ENCODE measurements at regions not wholly inside any gene's neighbourhood (a gene's known extent, or its start where the extent isn't known, plus 50 kb on each side); places are given as distances from the start of the nearest gene placed in this dataset.

DNA sequence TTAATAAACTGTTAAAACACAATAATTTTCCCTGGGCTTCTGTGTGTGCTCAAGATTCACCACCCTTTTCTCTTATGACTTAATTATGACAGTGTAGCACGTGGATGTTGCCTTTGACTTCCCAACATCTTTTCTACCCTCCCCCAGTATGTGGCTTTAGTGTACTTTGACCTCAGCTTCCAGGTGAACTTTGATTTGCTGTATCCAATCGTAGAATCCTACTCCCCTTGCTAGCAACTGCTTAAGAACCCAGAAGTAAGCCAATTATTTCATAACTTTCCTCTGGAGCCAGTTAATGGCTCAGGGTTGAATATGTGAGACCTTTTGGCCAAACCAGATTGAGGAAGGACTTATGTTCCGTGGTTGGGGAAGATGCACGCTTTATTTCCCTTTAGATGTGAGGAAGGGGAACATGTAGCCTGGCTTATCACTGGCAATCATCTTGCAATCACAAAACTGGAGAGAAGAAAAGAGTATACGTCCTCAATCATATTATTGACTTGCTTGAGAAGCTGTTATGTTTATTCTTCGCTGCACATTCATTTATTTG lies 259.6 kb upstream of the ATP2B1 start:
- no peak for DNase-seq (ENCODE audit: low read depth)
- H3K4me3 ChIP-seq (ENCODE audit: control insufficient read depth, low read depth, low read length): no peak overlapping the region
- TF ChIP-seq, protein P1, sequence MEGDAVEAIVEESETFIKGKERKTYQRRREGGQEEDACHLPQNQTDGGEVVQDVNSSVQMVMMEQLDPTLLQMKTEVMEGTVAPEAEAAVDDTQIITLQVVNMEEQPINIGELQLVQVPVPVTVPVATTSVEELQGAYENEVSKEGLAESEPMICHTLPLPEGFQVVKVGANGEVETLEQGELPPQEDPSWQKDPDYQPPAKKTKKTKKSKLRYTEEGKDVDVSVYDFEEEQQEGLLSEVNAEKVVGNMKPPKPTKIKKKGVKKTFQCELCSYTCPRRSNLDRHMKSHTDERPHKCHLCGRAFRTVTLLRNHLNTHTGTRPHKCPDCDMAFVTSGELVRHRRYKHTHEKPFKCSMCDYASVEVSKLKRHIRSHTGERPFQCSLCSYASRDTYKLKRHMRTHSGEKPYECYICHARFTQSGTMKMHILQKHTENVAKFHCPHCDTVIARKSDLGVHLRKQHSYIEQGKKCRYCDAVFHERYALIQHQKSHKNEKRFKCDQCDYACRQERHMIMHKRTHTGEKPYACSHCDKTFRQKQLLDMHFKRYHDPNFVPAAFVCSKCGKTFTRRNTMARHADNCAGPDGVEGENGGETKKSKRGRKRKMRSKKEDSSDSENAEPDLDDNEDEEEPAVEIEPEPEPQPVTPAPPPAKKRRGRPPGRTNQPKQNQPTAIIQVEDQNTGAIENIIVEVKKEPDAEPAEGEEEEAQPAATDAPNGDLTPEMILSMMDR (conservative IDR thresholded peaks at IDR 0.05; ENCODE audit: control insufficient read depth, insufficient read depth, low read depth, low read length): no peak

DNA sequence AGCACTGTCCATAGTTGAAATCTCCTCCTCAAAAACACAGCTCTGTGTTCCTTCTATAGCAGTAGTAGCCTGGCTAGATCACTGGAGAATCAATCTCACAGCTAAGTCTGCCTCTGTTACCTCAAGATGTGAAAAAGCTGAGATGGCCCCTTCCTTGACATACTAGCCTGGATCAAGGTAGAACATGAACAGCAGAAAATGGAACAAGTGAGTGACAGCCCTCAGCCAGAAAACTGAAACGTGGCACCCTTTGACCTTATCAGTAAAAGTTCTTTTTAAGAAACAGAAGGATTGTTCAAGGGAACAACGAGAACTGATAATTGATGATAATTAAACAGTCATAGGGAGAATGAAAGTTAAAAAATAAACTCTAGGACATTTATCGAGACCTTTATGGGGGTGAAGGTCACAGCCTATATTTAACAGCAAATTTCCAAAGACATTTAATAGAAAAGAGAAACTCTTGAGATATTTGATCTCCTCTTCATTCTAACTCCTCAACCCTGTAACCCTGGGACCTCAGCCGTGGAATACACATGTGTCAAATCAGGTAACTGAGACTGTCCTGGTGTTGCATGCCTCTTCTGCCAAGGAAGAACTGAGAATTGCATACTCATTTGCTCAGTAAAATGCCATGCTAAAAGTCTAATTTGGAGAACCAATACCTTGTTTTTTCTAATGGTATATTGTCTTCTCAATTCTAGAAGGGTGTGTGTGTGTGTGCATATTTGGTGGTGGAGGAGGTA lies 258.0 kb upstream of the ATP2B1 start:
- TF ChIP-seq, protein P1 (conservative IDR thresholded peaks at IDR 0.05; ENCODE audit: control insufficient read depth, insufficient read depth, low read depth, low read length): no peak
- no peak for DNase-seq (ENCODE audit: low read depth)

DNA sequence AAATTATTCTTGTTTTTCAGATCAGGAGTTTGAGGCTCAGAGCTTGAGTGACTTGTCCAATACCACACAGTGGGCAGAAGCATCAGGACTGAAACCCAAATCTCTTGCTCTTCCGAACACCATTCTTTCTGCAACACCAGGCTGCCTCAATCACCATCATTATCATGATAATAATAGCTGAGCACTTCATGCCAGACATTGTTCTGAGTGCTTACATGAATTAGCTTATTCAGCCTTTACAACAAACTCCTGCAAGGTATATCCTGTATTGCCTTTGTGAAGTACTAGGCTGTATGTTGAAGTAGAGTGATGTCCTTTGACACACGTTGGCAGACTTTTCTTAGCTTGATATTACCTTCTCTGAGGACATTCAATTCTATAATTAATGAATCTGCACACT lies 257.4 kb upstream of the ATP2B1 start:
- H3K4me3 ChIP-seq (ENCODE audit: control insufficient read depth, low read depth, low read length): no peak overlapping the region
- TF ChIP-seq, protein P1 (conservative IDR thresholded peaks at IDR 0.05; ENCODE audit: control insufficient read depth, insufficient read depth, low read depth, low read length): no peak
- DNase-seq (ENCODE audit: low read depth): no peak

More for the DNA sequence above, 258.0 kb upstream of the ATP2B1 start:
- no peak overlapping the region for H3K4me3 ChIP-seq (ENCODE audit: control insufficient read depth, low read depth, low read length)

- TF ChIP-seq, protein P1 (conservative IDR thresholded peaks at IDR 0.05; ENCODE audit: control insufficient read depth, insufficient read depth, low read depth, low read length): peak; percentile 33
- H3K4me3 ChIP-seq (ENCODE audit: control insufficient read depth, low read depth, low read length): no peak overlapping the region
- DNase-seq (ENCODE audit: low read depth): peak; percentile 19
Measured at GRCh38 chr12:89962648-89963047, 254.0 kb upstream of the ATP2B1 start.

DNA sequence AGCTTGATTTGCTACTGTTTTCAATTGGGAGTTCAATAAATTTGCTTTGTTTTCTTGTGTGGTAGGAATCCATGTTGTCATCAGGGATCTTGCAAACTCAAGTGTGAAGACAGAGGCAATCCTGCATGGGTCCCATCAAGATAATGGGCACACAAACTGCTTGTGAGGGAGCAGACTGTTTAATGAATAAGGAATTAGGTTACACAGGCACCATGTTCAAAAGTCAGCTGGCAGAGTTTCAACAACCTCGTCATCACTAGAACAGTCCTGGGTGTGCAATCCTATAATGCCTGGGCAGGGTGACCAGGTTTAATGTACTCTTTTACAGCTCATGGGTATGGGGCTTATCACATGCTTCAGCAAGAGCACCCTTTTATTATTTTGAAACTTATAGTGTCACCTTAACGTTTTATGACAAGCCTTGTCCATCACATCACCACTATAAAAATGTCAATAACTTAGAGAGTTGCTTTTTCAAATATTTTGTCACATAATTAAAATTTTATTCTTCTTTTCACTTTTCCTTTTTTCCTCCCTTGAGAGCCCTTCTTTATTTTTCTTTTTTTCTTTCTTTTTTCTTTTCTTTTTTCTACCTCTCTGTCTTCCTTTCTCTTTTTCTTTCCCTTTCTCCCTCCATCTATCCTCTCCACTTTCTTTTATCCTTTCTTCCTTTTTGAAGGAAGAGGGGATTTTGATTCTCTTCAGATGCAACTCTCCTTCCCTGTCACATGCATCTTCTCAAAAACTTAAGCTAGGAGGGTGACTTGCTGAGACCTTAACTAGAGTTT lies 252.2 kb upstream of the ATP2B1 start:
- TF ChIP-seq, protein P1 (conservative IDR thresholded peaks at IDR 0.05; ENCODE audit: control insufficient read depth, insufficient read depth, low read depth, low read length): no peak
- peak; percentile 76 for DNase-seq (ENCODE audit: low read depth)
- H3K4me3 ChIP-seq (ENCODE audit: control insufficient read depth, low read depth, low read length): no peak overlapping the region

- peak; percentile 58 for DNase-seq (ENCODE audit: low read depth)
- TF ChIP-seq, protein P1 (conservative IDR thresholded peaks at IDR 0.05; ENCODE audit: control insufficient read depth, insufficient read depth, low read depth, low read length): no peak
- H3K4me3 ChIP-seq (ENCODE audit: control insufficient read depth, low read depth, low read length): no peak overlapping the region
Measured at GRCh38 chr12:89960011-89960507, 251.4 kb upstream of the ATP2B1 start.

Measured in fibroblast of mammary gland (primary cell).